GM23338 (cell line): ENCODE measurements at regions not wholly inside any gene's neighbourhood (a gene's known extent, or its start where the extent isn't known, plus 50 kb on each side); places are given as distances from the start of the nearest gene placed in this dataset.
A peak's percentile ranks its signal among the peaks of the same experiment; 100 is the strongest.

Experiments used
- CREB1 ChIP-seq: fragments of 250-450 bp; sonication (Bioruptor Pico); IDR thresholded peaks from 2 replicates; pipeline ENCODE4 v1.5.0; 2020; ENCODE audit warnings: low read depth, mild to moderate bottlenecking, moderate library complexity
- CTCF ChIP-seq, 2 experiments: fragments of 200-600 bp in 1 of 2; sonication (generic) in 1 of 2; conservative IDR thresholded peaks; 2 replicates each; pipeline versions ENCODE4 v1.5.1 to v1.6.1; 2016 to 2017; ENCODE audit warnings: antibody characterized with exemption in 2 of 2, low read depth in 2 of 2, mild to moderate bottlenecking in 2 of 2, moderate library complexity in 1 of 2
- EZH2 ChIP-seq: fragments of 200-600 bp; sonication (generic); IDR thresholded peaks from one replicate; pipeline ENCODE4 v1.8.0; 2017; ENCODE audit warnings: antibody characterized with exemption, mild to moderate bottlenecking, low read depth; ENCODE audit not compliant: unreplicated experiment
- POLR2AphosphoS5 ChIP-seq: IDR thresholded peaks from 2 replicates; pipeline ENCODE4 v1.6.1; 2016; ENCODE audit warnings: antibody characterized with exemption, low read depth
- REST ChIP-seq: IDR thresholded peaks from one replicate; pipeline ENCODE4 v1.6.1; 2018; ENCODE audit warnings: antibody characterized with exemption; ENCODE audit not compliant: unreplicated experiment
- ZNF331 ChIP-seq: fragments of 250-450 bp; sonication (Bioruptor Pico); IDR thresholded peaks from 2 replicates; pipeline ENCODE4 v1.5.0; 2020; ENCODE audit warnings: low read depth, mild to moderate bottlenecking, moderate library complexity

GRCh38 chr6:153852481-153852880, 186.6 kb upstream of the OPRM1 start:
- TF ChIP-seq POLR2AphosphoS5 (no peak), ZNF331 (no peak), CTCF (conservative IDR thresholded peaks at IDR 0.05; ENCODE audit: low read depth in 2 of 2) (0 out of 4 replicates have a peak, but pooled peaks of 1 of the 2 experiments have one; percentile 5), EZH2 (no peak), CREB1 (CRISPR knock-in tag) (no peak), REST (no peak)
